Adrenal gland (tissue), 9 donors: ENCODE measurements at regions not wholly inside any gene's neighbourhood (a gene's known extent, or its start where the extent isn't known, plus 50 kb on each side); places are given as distances from the start of the nearest gene placed in this dataset.

Experiments
- DNase-seq, 7 donors: peaks; one replicate each; pipeline ENCODE4 v3.0.0-alpha.2; 2019 to 2020
- H3K27ac ChIP-seq, 5 donors: fragments of 200-600 bp; sonication (generic) in 4 of 5; 1 replicate in 3 of 5; 2 replicates in 2 of 5; pipeline versions ENCODE4 v1.5.1 to v1.8.0; 2016 to 2020; ENCODE audit warnings: mild to moderate bottlenecking in 1 of 5
- H3K27me3 ChIP-seq: fragments of 200-600 bp; 2 replicates; pipeline ENCODE4 v1.8.0; 2021
- H3K36me3 ChIP-seq, 2 donors: fragments of 200-600 bp; replicated peaks in 1 of 2; 1 replicate in 1 of 2; 2 replicates in 1 of 2; pipeline versions ENCODE4 v1.5.1 to v1.8.0; 2018 to 2022
- H3K4me1 ChIP-seq, 2 donors: fragments of 200-600 bp; replicated peaks in 1 of 2; 1 replicate in 1 of 2; 2 replicates in 1 of 2; pipeline versions ENCODE4 v1.5.1 to v1.8.0; 2018 to 2021
- H3K4me3 ChIP-seq, 4 donors: fragments of 200-600 bp; sonication (generic) in 3 of 4; one replicate each; pipeline ENCODE4 v1.5.1; 2016 to 2018
- H3K9me3 ChIP-seq, 3 donors: fragments of 200-600 bp; sonication (generic) in 1 of 3; replicated peaks in 1 of 3; 1 replicate in 2 of 3; 2 replicates in 1 of 3; pipeline versions ENCODE4 v1.5.1 to v1.8.0; 2016 to 2021
- CTCF ChIP-seq, 6 experiments: fragments of 450-650 bp in 4 of 6; fragments of 200-600 bp in 2 of 6; sonication (generic) in 1 of 6; IDR thresholded peaks; 1 replicate in 5 of 6; 2 replicates in 1 of 6; pipeline versions ENCODE4 v1.5.1 to v1.8.0; 2016 to 2021; ENCODE audit warnings: antibody characterized with exemption in 6 of 6, mild to moderate bottlenecking in 2 of 6, moderate library complexity in 1 of 6
- POLR2A ChIP-seq, 2 donors: fragments of 450-650 bp; IDR thresholded peaks; one replicate each; pipeline ENCODE4 v1.6.1; 2017; ENCODE audit warnings: antibody characterized with exemption in 2 of 2, mild to moderate bottlenecking in 2 of 2, moderate library complexity in 1 of 2
- WGBS, 4 donors: extraction: QIAGEN DNeasy Blood & Tissue Kit in 2 of 4; methylation state at CpG; one replicate each; pipeline versions ENCODE4 v1.1.5 to v1.1.7; 2013 to 2017; 5-methylcytosine and 5-hydroxymethylcytosine counted together
- intact Hi-C, 2 donors: fragments of 100-400 bp; cut with DNase I; formaldehyde crosslinking; loops; one replicate each; pipeline versions ENCODE4 v1.14.1 to v1.15.0; 2022 to 2023
- donor health status: healthy with polysubstance abuse.
- donor health status: Bipolar disorder and iron deficiency.
- donor health status: DM: yes; HTN: yes; CAD: no.
- donor health status: DM: no; HTN: no; CAD: no.
- donor health status: DM: no; HTN: no; CAD: no.

DNA sequence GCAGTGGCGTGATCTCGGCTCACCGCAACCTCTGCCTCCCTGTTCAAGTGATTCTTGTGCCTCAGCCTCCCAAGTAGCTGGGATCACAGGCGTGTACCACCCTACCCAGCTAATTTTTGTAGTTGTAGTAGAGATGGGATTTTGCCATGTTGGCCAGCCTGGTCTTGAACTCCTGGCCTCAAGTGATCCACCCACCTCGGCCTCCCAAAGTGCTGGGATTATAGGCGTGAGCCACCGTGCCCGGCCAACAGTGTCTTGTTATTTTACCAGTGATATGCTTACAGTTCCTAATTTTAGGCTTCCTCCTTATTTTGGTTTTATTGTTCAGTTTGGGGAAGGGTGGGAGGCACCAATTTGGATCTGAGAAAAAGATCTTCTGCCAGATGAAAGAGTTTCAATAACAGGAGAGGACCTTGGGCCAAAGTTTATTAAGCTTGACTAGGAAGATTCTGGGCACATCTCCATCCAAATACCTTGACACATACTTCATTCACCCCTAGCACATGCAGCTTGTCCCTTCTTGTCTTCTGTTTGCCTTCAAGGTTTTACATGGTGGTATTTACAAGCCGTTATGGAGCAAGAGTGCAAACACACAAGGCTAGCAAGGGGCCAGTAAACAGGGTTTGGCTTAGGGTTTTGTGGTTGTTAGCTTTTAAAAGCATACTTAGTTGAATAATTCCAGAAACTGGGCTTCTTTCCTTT is 168.1 kb upstream of the DMRT1 start:
- intact Hi-C loops: no loop called here
- no peak overlapping the region for H3K27ac ChIP-seq
- H3K36me3 ChIP-seq: no peaks in the 10 kb centered on the region
- DNase-seq: no peak
- H3K4me1 ChIP-seq: peaks cover 0 to 11% of the 10 kb centered on the region in 2 donors
- H3K27me3 ChIP-seq: no peaks in the 10 kb centered on the region
- peaks cover 0 to 11% (median 5%) of the 10 kb centered on the region in 3 donors for H3K9me3 ChIP-seq
- TF ChIP-seq POLR2A (IDR thresholded peaks at IDR 0.05): no peak
- TF ChIP-seq CTCF (IDR thresholded peaks at IDR 0.05): no peak
- no peak overlapping the region for H3K4me3 ChIP-seq
- WGBS, 4 donors: 86 to 89% (median 88%) methylated on average over 9 of the region's 9 CpGs

GRCh38 chr9:673966-674526 is 167.5 kb upstream of the DMRT1 start:
- Histone ChIP-seq H3K4me3 (no peak overlapping the region), H3K27me3 (no peaks in the 10 kb centered on the region), H3K4me1 (peaks cover 0 to 11% of the 10 kb centered on the region in 2 donors), H3K36me3 (no peaks in the 10 kb centered on the region), H3K27ac (no peak overlapping the region), H3K9me3 (peaks cover 0 to 5% (median 5%) of the 10 kb centered on the region in 3 donors)
- intact Hi-C loops: no loop called here
- WGBS, 4 donors: 69 to 85% (median 78%) methylated on average over 3 of the region's 3 CpGs
- TF ChIP-seq POLR2A (IDR thresholded peaks at IDR 0.05) (no peak), CTCF (IDR thresholded peaks at IDR 0.05) (no peak)
- no peak for DNase-seq

DNA sequence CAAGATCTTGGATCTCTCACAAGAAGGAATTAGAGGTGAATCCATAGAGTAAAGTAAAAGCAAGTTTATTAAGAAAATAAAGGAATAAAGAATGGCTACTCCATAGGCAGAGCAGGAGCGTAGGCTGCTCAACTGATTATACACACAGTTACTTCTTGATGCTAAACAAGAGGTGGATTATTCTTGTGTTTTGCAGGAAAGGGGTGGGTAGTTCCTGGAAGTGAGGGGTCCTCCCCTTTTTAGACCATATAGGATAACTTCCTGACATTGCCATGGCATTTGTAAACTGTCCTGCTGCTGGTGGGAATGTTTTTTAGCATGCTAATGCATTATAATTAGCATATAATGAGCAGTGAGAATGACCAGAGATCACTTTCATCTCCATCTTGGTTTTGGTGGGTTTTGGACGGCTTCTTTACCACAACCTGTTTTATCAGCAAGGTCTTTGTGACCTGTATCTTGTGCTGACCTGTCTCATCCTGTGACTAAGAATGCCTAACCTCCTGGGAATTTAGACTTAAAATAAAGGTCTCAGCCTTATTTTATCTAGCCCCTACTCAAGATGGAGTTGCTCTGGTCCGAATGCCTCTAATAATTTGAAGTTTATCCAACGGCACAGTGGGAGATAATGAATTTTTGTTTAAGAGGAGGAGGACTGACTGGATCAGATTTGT is 165.7 kb upstream of the DMRT1 start:
- peaks cover 0 to 5% (median 0%) of the 10 kb centered on the region in 3 donors for H3K9me3 ChIP-seq
- intact Hi-C loops: no loop called here

More for the DNA sequence above, 165.7 kb upstream of the DMRT1 start:
- H3K27me3 ChIP-seq: no peaks in the 10 kb centered on the region
- 78 to 87% (median 81%) methylated on average over 4 of the region's 4 CpGs for WGBS, 4 donors
- H3K4me1 ChIP-seq: peaks cover 0 to 17% of the 10 kb centered on the region in 2 donors
- no peak for DNase-seq
- H3K27ac ChIP-seq: no peak overlapping the region
- H3K36me3 ChIP-seq: no peaks in the 10 kb centered on the region
- TF ChIP-seq POLR2A (IDR thresholded peaks at IDR 0.05) (no peak), CTCF (IDR thresholded peaks at IDR 0.05) (no peak)
- no peak overlapping the region for H3K4me3 ChIP-seq
